DND-41 (cell line): ENCODE measurements at regions not wholly inside any gene's neighbourhood (a gene's known extent, or its start where the extent isn't known, plus 50 kb on each side); places are given as distances from the start of the nearest gene placed in this dataset.

Source experiments
- EZH2 ChIP-seq: IDR thresholded peaks from 3 replicates; pipeline ENCODE4 v1.6.1; 2012; ENCODE audit warnings: borderline replicate concordance, low read depth, mild to moderate bottlenecking, moderate library complexity, low read length, inconsistent platforms; ENCODE audit not compliant: severe bottlenecking
- TF ChIP-seq, protein P1 (sequence below): IDR thresholded peaks from 2 replicates; pipeline ENCODE4 v1.5.1; 2012; ENCODE audit warnings: borderline replicate concordance, low read length, moderate library complexity, mild to moderate bottlenecking; ENCODE audit not compliant: poor library complexity, severe bottlenecking; ENCODE audit errors: extremely low read depth

DNA sequence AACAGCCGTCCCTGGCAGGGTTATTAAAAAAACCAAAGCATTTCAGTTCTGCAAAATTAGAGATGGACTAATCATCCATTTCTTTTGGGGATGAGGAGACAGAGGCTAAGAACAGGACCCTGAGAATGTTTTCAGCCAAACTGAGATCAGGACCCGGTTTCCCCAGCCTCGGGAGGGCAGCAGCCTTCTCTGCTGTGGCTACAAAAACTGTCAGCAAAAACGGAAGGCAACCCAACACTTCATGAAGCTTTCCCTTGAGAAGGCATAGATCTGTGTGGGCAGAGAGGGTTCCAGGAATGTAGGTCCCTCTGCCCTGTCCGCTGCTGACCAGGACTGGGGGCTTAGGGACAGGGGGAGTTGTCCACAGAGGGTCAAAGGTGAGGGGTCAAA lies 313.5 kb downstream of the TCERG1L start:
- TF ChIP-seq, protein P1, sequence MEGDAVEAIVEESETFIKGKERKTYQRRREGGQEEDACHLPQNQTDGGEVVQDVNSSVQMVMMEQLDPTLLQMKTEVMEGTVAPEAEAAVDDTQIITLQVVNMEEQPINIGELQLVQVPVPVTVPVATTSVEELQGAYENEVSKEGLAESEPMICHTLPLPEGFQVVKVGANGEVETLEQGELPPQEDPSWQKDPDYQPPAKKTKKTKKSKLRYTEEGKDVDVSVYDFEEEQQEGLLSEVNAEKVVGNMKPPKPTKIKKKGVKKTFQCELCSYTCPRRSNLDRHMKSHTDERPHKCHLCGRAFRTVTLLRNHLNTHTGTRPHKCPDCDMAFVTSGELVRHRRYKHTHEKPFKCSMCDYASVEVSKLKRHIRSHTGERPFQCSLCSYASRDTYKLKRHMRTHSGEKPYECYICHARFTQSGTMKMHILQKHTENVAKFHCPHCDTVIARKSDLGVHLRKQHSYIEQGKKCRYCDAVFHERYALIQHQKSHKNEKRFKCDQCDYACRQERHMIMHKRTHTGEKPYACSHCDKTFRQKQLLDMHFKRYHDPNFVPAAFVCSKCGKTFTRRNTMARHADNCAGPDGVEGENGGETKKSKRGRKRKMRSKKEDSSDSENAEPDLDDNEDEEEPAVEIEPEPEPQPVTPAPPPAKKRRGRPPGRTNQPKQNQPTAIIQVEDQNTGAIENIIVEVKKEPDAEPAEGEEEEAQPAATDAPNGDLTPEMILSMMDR: no peak
- no peak for TF ChIP-seq EZH2
